Mucosa of gallbladder (tissue), 1 donor: ENCODE measurements at regions not wholly inside any gene's neighbourhood (a gene's known extent, or its start where the extent isn't known, plus 50 kb on each side); places are given as distances from the start of the nearest gene placed in this dataset.

Experiments used
- DNase-seq: peaks from one replicate; pipeline ENCODE4 v3.0.0-alpha.2; 2020; ENCODE audit warnings: low spot score
- donor health status: DM: no; HTN: no; CAD: no.

- no peak for DNase-seq
These were observed 141.3 kb upstream of the SDK2 start for GRCh38 chr17:73785496-73785895.

- DNase-seq = peak; percentile 80
These were observed 141.9 kb upstream of the SDK2 start for GRCh38 chr17:73785958-73786743.

GRCh38 chr17:73787076-73788059 is 143.1 kb upstream of the SDK2 start:
- no peak for DNase-seq

- no peak for DNase-seq
These were observed 143.9 kb upstream of the SDK2 start for GRCh38 chr17:73788111-73788510.

GRCh38 chr17:73791121-73791520 is 146.9 kb upstream of the SDK2 start:
- DNase-seq = no peak

GRCh38 chr17:73791631-73792030 is 147.4 kb upstream of the SDK2 start:
- no peak for DNase-seq

- DNase-seq = no peak
These were observed 148.7 kb upstream of the SDK2 start for GRCh38 chr17:73792994-73793393.

GRCh38 chr17:73794336-73794735 is 150.1 kb upstream of the SDK2 start:
- no peak for DNase-seq

GRCh38 chr17:73795730-73796129 is 151.5 kb upstream of the SDK2 start:
- DNase-seq = no peak

GRCh38 chr17:73797594-73798110 is 153.4 kb upstream of the SDK2 start:
- no peak for DNase-seq

- DNase-seq = peak; percentile 81
These were observed 154.0 kb upstream of the SDK2 start for GRCh38 chr17:73798111-73798748.

GRCh38 chr17:73799096-73799495 is 154.9 kb upstream of the SDK2 start:
- DNase-seq = no peak

GRCh38 chr17:73799781-73800627 is 155.8 kb upstream of the SDK2 start:
- no peak for DNase-seq

GRCh38 chr17:73800893-73801292 is 156.6 kb upstream of the SDK2 start:
- no peak for DNase-seq

- no peak for DNase-seq
These were observed 157.3 kb upstream of the SDK2 start for GRCh38 chr17:73801455-73802100.

GRCh38 chr17:73802314-73802713 is 158.1 kb upstream of the SDK2 start:
- DNase-seq = no peak

- no peak for DNase-seq
These were observed 158.6 kb upstream of the SDK2 start for GRCh38 chr17:73802871-73803270.

- no peak for DNase-seq
These were observed 159.8 kb upstream of the SDK2 start for GRCh38 chr17:73803964-73804435.

GRCh38 chr17:73806768-73807167 is 162.5 kb upstream of the SDK2 start:
- DNase-seq = no peak

GRCh38 chr17:73813201-73813600 is 169.0 kb upstream of the SDK2 start:
- no peak for DNase-seq
